ENCODE measurements at regions not wholly inside any gene's neighbourhood (a gene's known extent, or its start where the extent isn't known, plus 50 kb on each side); places are given as distances from the start of the nearest gene placed in this dataset.

DNA sequence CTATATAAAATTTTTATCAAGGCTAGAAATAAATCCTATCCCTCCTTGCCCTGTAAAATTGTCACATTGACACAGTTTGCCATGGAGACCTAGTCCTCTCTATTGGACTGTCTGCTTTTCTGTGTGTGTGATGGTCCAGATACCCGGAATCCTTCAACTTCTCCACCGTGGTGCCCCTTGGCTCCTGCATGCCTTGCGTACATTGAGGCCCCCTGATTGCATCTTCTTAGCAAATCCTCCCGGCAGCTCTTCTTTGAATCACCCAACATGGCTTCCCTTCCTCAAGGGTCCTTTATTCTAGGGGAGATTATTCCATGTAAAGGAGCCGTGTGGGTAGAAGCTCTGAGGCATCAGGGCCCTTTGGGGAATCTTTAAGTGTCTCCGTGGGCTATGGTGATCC is 219.5 kb downstream of the CDC5L start:
- H3K27ac ChIP-seq = no peak overlapping the region
- no peaks in the 10 kb centered on the region for H3K9me3 ChIP-seq
- no peaks in the 10 kb centered on the region for H3K4me1 ChIP-seq
- TF ChIP-seq, protein P1, sequence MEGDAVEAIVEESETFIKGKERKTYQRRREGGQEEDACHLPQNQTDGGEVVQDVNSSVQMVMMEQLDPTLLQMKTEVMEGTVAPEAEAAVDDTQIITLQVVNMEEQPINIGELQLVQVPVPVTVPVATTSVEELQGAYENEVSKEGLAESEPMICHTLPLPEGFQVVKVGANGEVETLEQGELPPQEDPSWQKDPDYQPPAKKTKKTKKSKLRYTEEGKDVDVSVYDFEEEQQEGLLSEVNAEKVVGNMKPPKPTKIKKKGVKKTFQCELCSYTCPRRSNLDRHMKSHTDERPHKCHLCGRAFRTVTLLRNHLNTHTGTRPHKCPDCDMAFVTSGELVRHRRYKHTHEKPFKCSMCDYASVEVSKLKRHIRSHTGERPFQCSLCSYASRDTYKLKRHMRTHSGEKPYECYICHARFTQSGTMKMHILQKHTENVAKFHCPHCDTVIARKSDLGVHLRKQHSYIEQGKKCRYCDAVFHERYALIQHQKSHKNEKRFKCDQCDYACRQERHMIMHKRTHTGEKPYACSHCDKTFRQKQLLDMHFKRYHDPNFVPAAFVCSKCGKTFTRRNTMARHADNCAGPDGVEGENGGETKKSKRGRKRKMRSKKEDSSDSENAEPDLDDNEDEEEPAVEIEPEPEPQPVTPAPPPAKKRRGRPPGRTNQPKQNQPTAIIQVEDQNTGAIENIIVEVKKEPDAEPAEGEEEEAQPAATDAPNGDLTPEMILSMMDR (IDR thresholded peaks at IDR 0.05) = no peak
- no peak for TF ChIP-seq POLR2AphosphoS5 (IDR thresholded peaks at IDR 0.05; ENCODE audit: insufficient read depth in 1 of 2, low read depth in 1 of 2)
- TF ChIP-seq POLR2A (IDR thresholded peaks at IDR 0.05) = no peak
- DNase-seq (ENCODE audit: extremely low spot score in 2 of 2) = no peak
- no peak overlapping the region for H3K4me3 ChIP-seq
- no peaks in the 10 kb centered on the region for H3K36me3 ChIP-seq
- intact Hi-C loops (cut with DNase I) = no loop called here
- H3K27me3 ChIP-seq = no peaks in the 10 kb centered on the region

- intact Hi-C loops (cut with DNase I) = no loop called here
- DNase-seq (ENCODE audit: extremely low spot score in 2 of 2) = no peak
- no peaks in the 10 kb centered on the region for H3K27me3 ChIP-seq
- H3K9me3 ChIP-seq = no peaks in the 10 kb centered on the region
- no peak for TF ChIP-seq POLR2A (IDR thresholded peaks at IDR 0.05)
- H3K36me3 ChIP-seq = no peaks in the 10 kb centered on the region
- H3K4me1 ChIP-seq = no peaks in the 10 kb centered on the region
- H3K4me3 ChIP-seq = no peak overlapping the region
- no peak overlapping the region for H3K27ac ChIP-seq
Observed at GRCh38 chr6:44608175-44608574, 220.7 kb downstream of the CDC5L start.

GRCh38 chr6:44609051-44609612 is 221.6 kb downstream of the CDC5L start:
- no peaks in the 10 kb centered on the region for H3K9me3 ChIP-seq
- H3K27ac ChIP-seq = no peak overlapping the region
- intact Hi-C loops (cut with DNase I) = no loop called here
- no peak for DNase-seq (ENCODE audit: extremely low spot score in 2 of 2)
- H3K4me1 ChIP-seq = no peaks in the 10 kb centered on the region
- no peak overlapping the region for H3K4me3 ChIP-seq
- TF ChIP-seq, protein P1 (IDR thresholded peaks at IDR 0.05) = no peak
- TF ChIP-seq POLR2AphosphoS5 (IDR thresholded peaks at IDR 0.05; ENCODE audit: insufficient read depth in 1 of 2, low read depth in 1 of 2) (no peak), POLR2A (IDR thresholded peaks at IDR 0.05) (no peak)
- no peaks in the 10 kb centered on the region for H3K27me3 ChIP-seq
- H3K36me3 ChIP-seq = no peaks in the 10 kb centered on the region

- TF ChIP-seq, protein P1 (IDR thresholded peaks at IDR 0.05) = no peak
- TF ChIP-seq POLR2AphosphoS5 (IDR thresholded peaks at IDR 0.05; ENCODE audit: insufficient read depth in 1 of 2, low read depth in 1 of 2) (no peak), POLR2A (IDR thresholded peaks at IDR 0.05) (no peak)
- no peak overlapping the region for H3K27ac ChIP-seq
- no peak for DNase-seq (ENCODE audit: extremely low spot score in 2 of 2)
- H3K9me3 ChIP-seq = no peaks in the 10 kb centered on the region
- no peaks in the 10 kb centered on the region for H3K27me3 ChIP-seq
- no peak overlapping the region for H3K4me3 ChIP-seq
- intact Hi-C loops (cut with DNase I) = no loop called here
- H3K36me3 ChIP-seq = no peaks in the 10 kb centered on the region
- no peaks in the 10 kb centered on the region for H3K4me1 ChIP-seq
Observed at GRCh38 chr6:44614396-44614795, 226.9 kb downstream of the CDC5L start.

GRCh38 chr6:44615621-44616020 is 228.1 kb downstream of the CDC5L start:
- H3K4me1 ChIP-seq = no peaks in the 10 kb centered on the region
- no peak overlapping the region for H3K27ac ChIP-seq
- no peaks in the 10 kb centered on the region for H3K27me3 ChIP-seq
- H3K36me3 ChIP-seq = no peaks in the 10 kb centered on the region
- H3K4me3 ChIP-seq = no peak overlapping the region
- TF ChIP-seq POLR2AphosphoS5 (IDR thresholded peaks at IDR 0.05; ENCODE audit: insufficient read depth in 1 of 2, low read depth in 1 of 2) (no peak), POLR2A (IDR thresholded peaks at IDR 0.05) (no peak)
- TF ChIP-seq, protein P1 (IDR thresholded peaks at IDR 0.05) = no peak
- intact Hi-C loops (cut with DNase I) = no loop called here
- no peaks in the 10 kb centered on the region for H3K9me3 ChIP-seq
- DNase-seq (ENCODE audit: extremely low spot score in 2 of 2) = no peak

All from vagina (tissue), 2 donors.